GM10266 (cell line): ENCODE measurements at regions not wholly inside any gene's neighbourhood (a gene's known extent, or its start where the extent isn't known, plus 50 kb on each side); places are given as distances from the start of the nearest gene placed in this dataset.
A peak's percentile ranks its signal among the peaks of the same experiment; 100 is the strongest.

ENCODE experiments used
- DNase-seq: peaks from one replicate; pipeline ENCODE4 v3.0.0; 2012; ENCODE audit errors: extremely low spot score
- TF ChIP-seq, protein P1 (sequence below): IDR thresholded peaks from 2 replicates; pipeline ENCODE4 v1.5.1; 2012; ENCODE audit warnings: mild to moderate bottlenecking, low read depth; ENCODE audit not compliant: control insufficient read depth, insufficient read depth; ENCODE audit errors: missing control alignments

DNA sequence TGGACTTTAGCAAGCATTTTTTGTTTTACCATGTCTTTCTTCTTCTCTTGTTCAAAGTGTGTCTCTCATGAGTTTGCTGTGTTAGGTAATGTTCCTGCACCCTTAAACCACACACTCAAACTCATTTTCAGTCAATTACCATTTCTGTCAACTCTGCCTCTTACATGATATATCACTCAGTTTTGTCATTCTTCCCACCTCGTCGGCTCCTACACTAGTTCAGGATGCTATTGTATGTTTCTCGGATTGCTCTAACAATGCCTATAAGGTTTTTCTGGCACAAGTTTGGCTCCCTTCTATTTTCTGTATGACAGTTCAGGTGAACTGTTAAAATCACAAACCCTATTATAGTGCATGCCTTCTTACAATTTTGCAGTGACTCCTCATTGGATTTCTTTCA, 260.8 kb upstream of the NAV3 start:
- DNase-seq = no peak
- TF ChIP-seq, protein P1, sequence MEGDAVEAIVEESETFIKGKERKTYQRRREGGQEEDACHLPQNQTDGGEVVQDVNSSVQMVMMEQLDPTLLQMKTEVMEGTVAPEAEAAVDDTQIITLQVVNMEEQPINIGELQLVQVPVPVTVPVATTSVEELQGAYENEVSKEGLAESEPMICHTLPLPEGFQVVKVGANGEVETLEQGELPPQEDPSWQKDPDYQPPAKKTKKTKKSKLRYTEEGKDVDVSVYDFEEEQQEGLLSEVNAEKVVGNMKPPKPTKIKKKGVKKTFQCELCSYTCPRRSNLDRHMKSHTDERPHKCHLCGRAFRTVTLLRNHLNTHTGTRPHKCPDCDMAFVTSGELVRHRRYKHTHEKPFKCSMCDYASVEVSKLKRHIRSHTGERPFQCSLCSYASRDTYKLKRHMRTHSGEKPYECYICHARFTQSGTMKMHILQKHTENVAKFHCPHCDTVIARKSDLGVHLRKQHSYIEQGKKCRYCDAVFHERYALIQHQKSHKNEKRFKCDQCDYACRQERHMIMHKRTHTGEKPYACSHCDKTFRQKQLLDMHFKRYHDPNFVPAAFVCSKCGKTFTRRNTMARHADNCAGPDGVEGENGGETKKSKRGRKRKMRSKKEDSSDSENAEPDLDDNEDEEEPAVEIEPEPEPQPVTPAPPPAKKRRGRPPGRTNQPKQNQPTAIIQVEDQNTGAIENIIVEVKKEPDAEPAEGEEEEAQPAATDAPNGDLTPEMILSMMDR = no peak

DNA sequence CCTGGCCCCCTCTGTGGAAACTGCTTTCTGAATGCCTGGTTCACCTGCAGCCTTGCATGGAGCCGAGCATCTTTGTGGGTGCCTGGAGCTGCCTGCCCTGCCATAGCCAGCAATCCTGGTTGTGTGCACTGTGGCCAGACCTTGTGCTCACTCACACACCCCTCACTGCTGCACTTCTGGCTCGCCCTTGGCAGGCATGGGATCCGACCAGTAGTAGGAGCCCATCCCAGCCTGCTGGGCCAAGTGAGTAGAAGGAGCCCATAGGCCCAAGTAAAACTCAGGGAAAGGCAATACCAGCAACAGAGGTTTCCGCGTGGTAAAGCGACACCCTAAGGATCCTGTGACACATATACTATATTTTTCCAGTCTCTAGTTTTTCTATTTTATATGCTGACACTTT, 270.0 kb upstream of the NAV3 start:
- DNase-seq = no peak
- TF ChIP-seq, protein P1 = no peak

DNA sequence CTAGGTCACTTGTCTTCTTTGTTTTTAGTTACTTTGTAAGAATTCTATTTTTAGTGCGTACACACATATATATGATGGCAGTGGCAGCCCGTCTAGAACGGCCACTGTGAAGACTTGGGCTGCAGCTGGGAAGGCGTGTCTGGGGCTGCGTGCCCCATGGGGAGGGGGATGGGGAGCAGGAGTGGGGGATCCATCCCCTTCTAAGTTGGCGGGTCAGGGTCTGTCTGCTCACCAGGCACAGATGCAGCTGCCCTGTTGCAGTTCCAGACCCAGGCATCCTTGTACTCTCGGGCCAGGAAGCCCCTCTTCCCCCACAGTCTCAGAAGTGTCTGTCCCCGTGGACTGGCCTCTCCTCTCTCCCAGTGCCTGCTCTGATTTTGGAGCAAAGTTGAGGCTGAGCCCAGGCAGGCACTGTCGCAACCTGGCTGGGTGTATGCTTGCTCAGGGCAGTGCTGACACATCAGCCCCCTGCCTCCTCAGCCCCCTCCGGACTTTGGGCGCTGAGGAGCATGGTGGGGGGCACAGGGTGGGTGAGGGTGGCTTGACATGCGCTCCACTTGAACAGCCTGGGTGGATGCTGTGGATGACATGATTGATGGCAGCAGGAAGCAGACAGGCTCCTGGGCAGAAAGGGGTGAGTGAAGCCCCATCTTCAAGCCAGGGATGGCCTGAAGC, 271.2 kb upstream of the NAV3 start:
- TF ChIP-seq, protein P1 = no peak
- no peak for DNase-seq

DNA sequence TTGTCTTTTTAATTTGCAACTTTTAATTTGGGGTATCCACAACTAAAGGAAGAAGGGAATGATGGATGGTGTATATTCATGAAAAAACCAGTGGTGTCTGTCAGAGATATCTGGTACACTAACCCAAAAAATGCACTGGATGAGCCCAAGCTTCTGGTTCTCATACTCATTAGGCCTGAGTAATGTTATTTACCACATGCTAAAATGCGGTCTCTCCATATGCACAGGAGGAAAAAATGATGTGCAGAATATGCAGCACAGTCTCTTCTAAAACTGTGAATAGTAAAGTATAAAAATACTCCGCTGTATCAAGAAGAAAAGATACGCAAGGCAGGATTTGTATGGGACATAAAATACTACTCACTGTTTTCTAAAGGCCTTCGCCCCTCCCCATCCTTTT, 275.6 kb upstream of the NAV3 start:
- TF ChIP-seq, protein P1 = no peak
- no peak for DNase-seq

DNA sequence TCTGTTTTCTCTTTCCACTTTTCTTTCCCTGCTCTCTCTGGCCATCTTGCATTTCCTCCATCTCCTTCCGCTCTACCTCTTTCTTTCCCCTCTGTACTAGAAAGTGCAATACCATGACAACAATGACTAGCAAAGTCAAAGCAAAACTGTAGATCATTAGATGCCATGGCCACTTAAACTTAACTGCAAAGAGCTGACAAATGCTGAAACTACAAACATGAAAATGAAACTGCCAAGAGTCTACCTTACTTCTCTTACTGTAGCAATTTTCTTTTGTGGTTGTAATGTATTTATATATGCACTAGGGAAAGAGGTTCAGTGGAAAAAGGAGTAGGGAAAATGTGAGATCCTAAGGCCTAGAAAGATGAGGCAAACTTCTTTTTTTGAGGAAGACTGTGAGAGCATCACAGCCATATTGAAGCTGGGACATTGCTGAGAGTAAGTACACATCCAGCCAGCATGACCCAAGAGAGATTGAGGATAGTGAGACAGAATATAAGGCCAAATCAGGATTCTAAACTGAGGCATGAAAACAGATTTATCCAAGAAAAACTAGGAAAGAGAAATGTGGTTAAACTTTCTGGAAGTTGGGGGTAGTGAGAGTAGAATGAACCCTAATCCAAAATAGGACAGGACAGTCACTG, 276.6 kb upstream of the NAV3 start:
- DNase-seq = peak; percentile 12
- TF ChIP-seq, protein P1 = no peak

DNA sequence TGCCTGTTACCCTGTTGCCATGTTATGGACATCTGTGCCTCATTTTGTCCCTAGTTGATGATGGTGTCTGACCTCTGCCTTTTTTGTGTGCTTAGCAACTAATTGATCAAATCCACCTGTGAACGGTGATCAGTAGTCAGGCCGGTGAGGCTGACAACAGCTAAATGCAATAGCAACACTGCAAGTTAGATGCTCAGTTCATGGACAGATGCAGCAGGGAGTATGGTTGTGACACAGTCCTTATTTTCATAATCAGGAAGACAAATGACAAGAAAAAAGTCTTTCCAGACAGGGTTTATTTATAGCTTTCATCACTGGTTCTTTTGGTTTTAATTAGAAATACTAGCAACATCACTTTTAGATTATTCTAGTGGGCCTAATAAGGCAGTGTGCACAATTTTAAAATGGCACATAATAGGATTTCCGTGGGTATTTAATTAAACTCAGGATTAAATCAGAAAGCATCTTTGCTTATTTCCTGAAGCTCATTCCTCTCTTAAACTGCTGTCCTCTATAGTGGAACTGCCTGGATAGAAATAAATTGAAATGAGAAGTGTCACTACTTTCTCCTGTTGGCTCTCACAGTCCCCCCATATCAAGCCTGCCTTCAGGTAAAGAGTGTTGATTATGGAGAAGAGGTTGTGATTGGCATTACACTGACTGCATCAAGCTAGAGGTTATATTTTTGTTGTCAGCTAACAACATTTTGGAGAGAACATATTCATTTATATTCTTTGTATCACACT, 281.1 kb upstream of the NAV3 start:
- DNase-seq = no peak
- TF ChIP-seq, protein P1 = no peak

DNA sequence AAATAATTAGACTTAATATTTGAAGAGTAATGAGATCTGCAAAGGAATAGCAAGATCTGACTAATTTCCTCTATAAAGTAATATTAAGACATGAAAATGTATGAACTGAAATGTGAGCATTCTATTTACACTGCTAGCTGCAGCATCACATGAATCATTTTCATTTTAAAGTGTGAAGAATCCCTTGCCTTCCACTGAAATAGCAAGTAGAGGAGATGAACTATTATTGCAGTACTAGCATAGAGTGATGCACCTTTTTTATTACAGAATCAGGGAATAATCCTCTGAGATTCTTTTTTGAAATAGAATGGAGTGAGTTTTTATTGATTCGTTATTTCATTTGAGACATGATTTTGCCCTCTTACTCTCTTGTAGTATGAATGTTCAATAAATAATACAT, 281.9 kb upstream of the NAV3 start:
- no peak for DNase-seq

More for the DNA sequence above, 281.9 kb upstream of the NAV3 start:
- TF ChIP-seq, protein P1 = no peak
